ENCODE measurements at regions not wholly inside any gene's neighbourhood (a gene's known extent, or its start where the extent isn't known, plus 50 kb on each side); places are given as distances from the start of the nearest gene placed in this dataset.

GRCh38 chr4:115325836-115326235 is 212.4 kb upstream of the NDST4 start:
- Histone ChIP-seq H3K4ac (ENCODE audit: low read length) (no peak overlapping the region), H3K36me3 (replicated peaks in 1 of 2; ENCODE audit: control insufficient read depth in 2 of 2, insufficient read depth in 2 of 2, low read length in 2 of 2) (no peaks in the 10 kb centered on the region), H2BK12ac (ENCODE audit: low read length) (no peak overlapping the region), H2BK120ac (ENCODE audit: low read depth, low read length) (no peak overlapping the region), H3K18ac (ENCODE audit: low read length) (no peak overlapping the region), H2AK5ac (ENCODE audit: low read depth, low read length) (no peak overlapping the region), H2BK5ac (ENCODE audit: low read length) (no peak overlapping the region), H3K23ac (ENCODE audit: low read depth, low read length, poor library complexity) (no peak overlapping the region), H3K27ac (replicated peaks; ENCODE audit: low read length) (no peak overlapping the region), H3K27me3 (ENCODE audit: control insufficient read depth in 3 of 3, insufficient read depth in 3 of 3, low read depth in 1 of 3, low read length in 3 of 3) (no peaks in the 10 kb centered on the region), H3K4me3 (ENCODE audit: low read length in 2 of 2) (no peak overlapping the region), H3K9ac (ENCODE audit: low read depth, low read length, poor library complexity) (no peak overlapping the region), H3K14ac (ENCODE audit: low read length) (no peak overlapping the region), H2BK15ac (ENCODE audit: low read length) (no peak overlapping the region), H3K4me1 (ENCODE audit: control insufficient read depth in 2 of 2, insufficient read depth in 1 of 2, low read depth in 1 of 2, low read length in 2 of 2) (peaks cover 0 to 3% of the 10 kb centered on the region in 2 donors), H3K9me3 (replicated peaks in 1 of 2; ENCODE audit: control insufficient read depth in 2 of 2, insufficient read depth in 1 of 2, low read depth in 1 of 2, low read length in 2 of 2) (no peaks in the 10 kb centered on the region), H2AFZ (ENCODE audit: low read length) (no peak overlapping the region), H3K79me1 (ENCODE audit: low read depth, low read length) (no peaks in the 10 kb centered on the region), H4K8ac (ENCODE audit: low read depth, low read length) (no peak overlapping the region), H4K91ac (ENCODE audit: low read depth, low read length, poor library complexity) (no peak overlapping the region), H3K4me2 (ENCODE audit: insufficient read depth, low read length, poor library complexity, severe bottlenecking) (no peak overlapping the region)
- no peak for DNase-seq (ENCODE audit: low spot score)
- no CpG with 5 or more reads among the region's 2 CpGs for WGBS, 2 donors (ENCODE audit: extremely low coverage in 2 of 2, insufficient read length in 2 of 2, insufficient replicate concordance in 1 of 2)

GRCh38 chr4:115323106-115323707 is 209.8 kb upstream of the NDST4 start:
- H3K4me1 ChIP-seq (ENCODE audit: control insufficient read depth in 2 of 2, insufficient read depth in 1 of 2, low read depth in 1 of 2, low read length in 2 of 2), result peaks cover 0 to 3% of the 10 kb centered on the region in 2 donors
- no peak overlapping the region for H2BK5ac ChIP-seq (ENCODE audit: low read length)
- no peak overlapping the region for H4K91ac ChIP-seq (ENCODE audit: low read depth, low read length, poor library complexity)
- H3K79me1 ChIP-seq (ENCODE audit: low read depth, low read length), result no peaks in the 10 kb centered on the region
- H3K4me3 ChIP-seq (ENCODE audit: low read length in 2 of 2), result no peak overlapping the region
- no peak overlapping the region for H3K4ac ChIP-seq (ENCODE audit: low read length)
- no peak overlapping the region for H2AK5ac ChIP-seq (ENCODE audit: low read depth, low read length)
- no peak overlapping the region for H3K27ac ChIP-seq (replicated peaks; ENCODE audit: low read length)
- peak overlapping the region; percentile 37 for H2AFZ ChIP-seq (ENCODE audit: low read length)
- no peak overlapping the region for H2BK12ac ChIP-seq (ENCODE audit: low read length)
- H3K36me3 ChIP-seq (replicated peaks in 1 of 2; ENCODE audit: control insufficient read depth in 2 of 2, insufficient read depth in 2 of 2, low read length in 2 of 2), result no peaks in the 10 kb centered on the region
- H3K9me3 ChIP-seq (replicated peaks in 1 of 2; ENCODE audit: control insufficient read depth in 2 of 2, insufficient read depth in 1 of 2, low read depth in 1 of 2, low read length in 2 of 2), result no peaks in the 10 kb centered on the region
- H3K18ac ChIP-seq (ENCODE audit: low read length), result no peak overlapping the region
- no CpG with 5 or more reads among the region's 4 CpGs for WGBS, 2 donors (ENCODE audit: extremely low coverage in 2 of 2, insufficient read length in 2 of 2, insufficient replicate concordance in 1 of 2)
- DNase-seq (ENCODE audit: low spot score), result no peak
- no peak overlapping the region for H3K4me2 ChIP-seq (ENCODE audit: insufficient read depth, low read length, poor library complexity, severe bottlenecking)
- H3K9ac ChIP-seq (ENCODE audit: low read depth, low read length, poor library complexity), result no peak overlapping the region
- no peak overlapping the region for H2BK15ac ChIP-seq (ENCODE audit: low read length)
- H3K27me3 ChIP-seq (ENCODE audit: control insufficient read depth in 3 of 3, insufficient read depth in 3 of 3, low read depth in 1 of 3, low read length in 3 of 3), result no peaks in the 10 kb centered on the region
- no peak overlapping the region for H3K14ac ChIP-seq (ENCODE audit: low read length)
- no peak overlapping the region for H3K23ac ChIP-seq (ENCODE audit: low read depth, low read length, poor library complexity)
- H4K8ac ChIP-seq (ENCODE audit: low read depth, low read length), result no peak overlapping the region
- H2BK120ac ChIP-seq (ENCODE audit: low read depth, low read length), result no peak overlapping the region

GRCh38 chr4:115315182-115315581 is 201.8 kb upstream of the NDST4 start:
- Histone ChIP-seq H3K14ac (ENCODE audit: low read length) (no peak overlapping the region), H4K91ac (ENCODE audit: low read depth, low read length, poor library complexity) (no peak overlapping the region), H3K4me2 (ENCODE audit: insufficient read depth, low read length, poor library complexity, severe bottlenecking) (no peak overlapping the region), H2BK120ac (ENCODE audit: low read depth, low read length) (no peak overlapping the region), H3K9me3 (replicated peaks in 1 of 2; ENCODE audit: control insufficient read depth in 2 of 2, insufficient read depth in 1 of 2, low read depth in 1 of 2, low read length in 2 of 2) (no peaks in the 10 kb centered on the region), H3K27ac (replicated peaks; ENCODE audit: low read length) (no peak overlapping the region), H3K4me1 (ENCODE audit: control insufficient read depth in 2 of 2, insufficient read depth in 1 of 2, low read depth in 1 of 2, low read length in 2 of 2) (no peaks in the 10 kb centered on the region), H4K8ac (ENCODE audit: low read depth, low read length) (no peak overlapping the region), H3K9ac (ENCODE audit: low read depth, low read length, poor library complexity) (no peak overlapping the region), H3K4me3 (ENCODE audit: low read length in 2 of 2) (no peak overlapping the region), H2AK5ac (ENCODE audit: low read depth, low read length) (no peak overlapping the region), H3K18ac (ENCODE audit: low read length) (no peak overlapping the region), H3K79me1 (ENCODE audit: low read depth, low read length) (no peaks in the 10 kb centered on the region), H2BK15ac (ENCODE audit: low read length) (no peak overlapping the region), H2BK5ac (ENCODE audit: low read length) (no peak overlapping the region), H2AFZ (ENCODE audit: low read length) (no peak overlapping the region), H3K4ac (ENCODE audit: low read length) (no peak overlapping the region), H3K36me3 (replicated peaks in 1 of 2; ENCODE audit: control insufficient read depth in 2 of 2, insufficient read depth in 2 of 2, low read length in 2 of 2) (no peaks in the 10 kb centered on the region), H3K23ac (ENCODE audit: low read depth, low read length, poor library complexity) (no peak overlapping the region), H2BK12ac (ENCODE audit: low read length) (no peak overlapping the region), H3K27me3 (ENCODE audit: control insufficient read depth in 3 of 3, insufficient read depth in 3 of 3, low read depth in 1 of 3, low read length in 3 of 3) (no peaks in the 10 kb centered on the region)
- no CpG with 5 or more reads among the region's 4 CpGs for WGBS, 2 donors (ENCODE audit: extremely low coverage in 2 of 2, insufficient read length in 2 of 2, insufficient replicate concordance in 1 of 2)
- no peak for DNase-seq (ENCODE audit: low spot score)

- H2AK5ac ChIP-seq (ENCODE audit: low read depth, low read length), result no peak overlapping the region
- no CpG with 5 or more reads among the region's 2 CpGs for WGBS, 2 donors (ENCODE audit: extremely low coverage in 2 of 2, insufficient read length in 2 of 2, insufficient replicate concordance in 1 of 2)
These were observed 197.2 kb upstream of the NDST4 start for GRCh38 chr4:115310641-115311040.

More at GRCh38 chr4:115310641-115311040, 197.2 kb upstream of the NDST4 start:
- no peak overlapping the region for H2BK15ac ChIP-seq (ENCODE audit: low read length)
- no peak overlapping the region for H3K27ac ChIP-seq (replicated peaks; ENCODE audit: low read length)
- H4K91ac ChIP-seq (ENCODE audit: low read depth, low read length, poor library complexity), result no peak overlapping the region
- no peak overlapping the region for H2BK120ac ChIP-seq (ENCODE audit: low read depth, low read length)
- H3K4me2 ChIP-seq (ENCODE audit: insufficient read depth, low read length, poor library complexity, severe bottlenecking), result no peak overlapping the region
- H3K27me3 ChIP-seq (ENCODE audit: control insufficient read depth in 3 of 3, insufficient read depth in 3 of 3, low read depth in 1 of 3, low read length in 3 of 3), result no peaks in the 10 kb centered on the region
- no peak overlapping the region for H3K9ac ChIP-seq (ENCODE audit: low read depth, low read length, poor library complexity)
- H3K4me1 ChIP-seq (ENCODE audit: control insufficient read depth in 2 of 2, insufficient read depth in 1 of 2, low read depth in 1 of 2, low read length in 2 of 2), result no peaks in the 10 kb centered on the region
- H3K14ac ChIP-seq (ENCODE audit: low read length), result no peak overlapping the region
- H2BK12ac ChIP-seq (ENCODE audit: low read length), result no peak overlapping the region
- no peak overlapping the region for H3K18ac ChIP-seq (ENCODE audit: low read length)
- H4K8ac ChIP-seq (ENCODE audit: low read depth, low read length), result no peak overlapping the region
- H3K4me3 ChIP-seq (ENCODE audit: low read length in 2 of 2), result no peak overlapping the region
- no peaks in the 10 kb centered on the region for H3K9me3 ChIP-seq (replicated peaks in 1 of 2; ENCODE audit: control insufficient read depth in 2 of 2, insufficient read depth in 1 of 2, low read depth in 1 of 2, low read length in 2 of 2)
- DNase-seq (ENCODE audit: low spot score), result no peak
- H3K36me3 ChIP-seq (replicated peaks in 1 of 2; ENCODE audit: control insufficient read depth in 2 of 2, insufficient read depth in 2 of 2, low read length in 2 of 2), result no peaks in the 10 kb centered on the region
- H3K23ac ChIP-seq (ENCODE audit: low read depth, low read length, poor library complexity), result no peak overlapping the region
- no peak overlapping the region for H3K4ac ChIP-seq (ENCODE audit: low read length)
- H3K79me1 ChIP-seq (ENCODE audit: low read depth, low read length), result no peaks in the 10 kb centered on the region
- H2BK5ac ChIP-seq (ENCODE audit: low read length), result no peak overlapping the region
- H2AFZ ChIP-seq (ENCODE audit: low read length), result no peak overlapping the region

Data from neuronal stem cell (in vitro differentiated cells).